Ovary (tissue), 3 donors: ENCODE measurements at regions not wholly inside any gene's neighbourhood (a gene's known extent, or its start where the extent isn't known, plus 50 kb on each side); places are given as distances from the start of the nearest gene placed in this dataset.

ENCODE experiments used
- POLR2A ChIP-seq: fragments of 450-650 bp; IDR thresholded peaks from one replicate; pipeline ENCODE4 v1.6.1; 2017; ENCODE audit warnings: antibody characterized with exemption, mild to moderate bottlenecking, moderate library complexity
- TF ChIP-seq, protein P1 (sequence below), 3 donors: fragments of 450-650 bp in 2 of 3; fragments of 200-600 bp in 1 of 3; IDR thresholded peaks; one replicate each; pipeline versions ENCODE4 v1.5.1 to v1.8.0; 2016 to 2022; ENCODE audit warnings: antibody characterized with exemption in 3 of 3, mild to moderate bottlenecking in 1 of 3
- donor health status: DM: no; HTN: no; CAD: no.

DNA sequence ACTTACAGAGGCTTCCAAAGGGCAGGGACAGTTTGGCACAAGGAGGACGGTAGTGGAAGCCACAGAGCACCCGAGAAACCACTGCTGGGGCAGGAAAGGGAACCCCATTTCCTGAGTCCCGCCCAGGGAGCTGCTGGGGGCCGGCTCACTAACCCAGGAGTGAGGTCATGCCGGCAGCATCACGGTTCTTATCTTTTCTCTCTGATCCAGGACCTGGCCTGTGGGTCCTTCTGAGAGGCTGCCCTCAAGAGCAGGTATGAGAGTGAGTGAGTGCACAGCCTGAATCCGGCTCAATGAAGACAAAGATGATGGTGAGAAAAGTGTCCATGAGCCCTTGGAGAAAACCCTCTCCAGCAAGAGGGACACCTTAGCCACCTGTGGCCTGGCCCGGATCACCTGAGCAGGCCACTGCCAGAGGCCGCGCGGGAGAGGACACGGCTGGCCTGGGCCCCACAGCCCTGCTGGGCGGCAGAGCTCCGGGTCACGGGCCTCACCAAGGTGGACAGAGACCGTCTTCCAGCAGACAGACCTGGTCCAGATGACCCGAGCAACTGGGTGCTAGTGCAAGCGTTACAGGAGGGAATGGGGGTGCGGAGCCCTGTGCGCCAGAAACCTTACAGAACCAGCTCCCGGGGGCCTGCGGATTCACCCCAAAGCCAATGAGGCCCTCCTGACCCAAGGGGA, 94.9 kb downstream of the RIPK4 start:
- TF ChIP-seq POLR2A: no peak
- TF ChIP-seq, protein P1, sequence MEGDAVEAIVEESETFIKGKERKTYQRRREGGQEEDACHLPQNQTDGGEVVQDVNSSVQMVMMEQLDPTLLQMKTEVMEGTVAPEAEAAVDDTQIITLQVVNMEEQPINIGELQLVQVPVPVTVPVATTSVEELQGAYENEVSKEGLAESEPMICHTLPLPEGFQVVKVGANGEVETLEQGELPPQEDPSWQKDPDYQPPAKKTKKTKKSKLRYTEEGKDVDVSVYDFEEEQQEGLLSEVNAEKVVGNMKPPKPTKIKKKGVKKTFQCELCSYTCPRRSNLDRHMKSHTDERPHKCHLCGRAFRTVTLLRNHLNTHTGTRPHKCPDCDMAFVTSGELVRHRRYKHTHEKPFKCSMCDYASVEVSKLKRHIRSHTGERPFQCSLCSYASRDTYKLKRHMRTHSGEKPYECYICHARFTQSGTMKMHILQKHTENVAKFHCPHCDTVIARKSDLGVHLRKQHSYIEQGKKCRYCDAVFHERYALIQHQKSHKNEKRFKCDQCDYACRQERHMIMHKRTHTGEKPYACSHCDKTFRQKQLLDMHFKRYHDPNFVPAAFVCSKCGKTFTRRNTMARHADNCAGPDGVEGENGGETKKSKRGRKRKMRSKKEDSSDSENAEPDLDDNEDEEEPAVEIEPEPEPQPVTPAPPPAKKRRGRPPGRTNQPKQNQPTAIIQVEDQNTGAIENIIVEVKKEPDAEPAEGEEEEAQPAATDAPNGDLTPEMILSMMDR (IDR thresholded peaks at IDR 0.05): no peak
